Hematopoietic multipotent progenitor cell (in vitro differentiated cells): ENCODE measurements at regions not wholly inside any gene's neighbourhood (a gene's known extent, or its start where the extent isn't known, plus 50 kb on each side); places are given as distances from the start of the nearest gene placed in this dataset.
"Not testable (repeated sequence)": the region's sequence is repeated elsewhere in the genome, so short reads cannot be mapped to it uniquely, and the experiment has no call there.

Source experiments
- DNase-seq, 3 donors: peaks; one replicate each; pipeline ENCODE4 v3.0.0-alpha.2; 2011 to 2015; ENCODE audit warnings: low read depth in 2 of 3, low spot score in 2 of 3

DNA sequence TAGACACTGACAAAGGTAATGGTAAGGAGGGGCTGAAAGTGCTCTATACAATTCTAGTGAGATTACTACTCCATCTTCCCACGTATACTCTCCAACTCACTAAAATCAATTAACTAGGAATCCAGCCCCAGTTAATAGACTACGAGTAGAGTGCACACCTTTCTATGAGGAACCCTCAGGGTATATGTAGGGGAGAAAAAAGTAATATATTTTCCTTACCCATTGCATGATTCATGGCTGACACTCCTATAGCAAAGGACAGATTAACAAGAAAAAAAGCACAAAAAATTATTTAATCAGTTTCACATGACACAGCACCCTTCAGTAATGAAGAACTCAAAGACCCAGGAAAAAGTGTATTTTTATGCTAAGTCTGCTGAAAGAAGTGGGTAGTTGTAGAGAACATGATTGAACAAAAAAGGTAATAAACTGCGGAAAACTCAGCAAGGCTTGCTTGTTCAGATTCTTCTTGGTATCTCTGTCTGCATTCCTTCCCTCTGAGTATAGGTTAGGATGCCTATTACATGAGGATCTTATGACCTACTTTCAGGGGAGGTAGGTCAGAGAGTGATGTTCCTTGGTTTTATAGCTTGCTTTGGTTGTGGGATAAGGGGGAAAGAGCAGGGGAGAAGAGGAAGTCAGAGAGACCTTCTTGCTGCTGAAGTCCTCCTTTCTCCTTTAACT, 342.0 kb upstream of the DLGAP1 start:
- no peak for DNase-seq

DNA sequence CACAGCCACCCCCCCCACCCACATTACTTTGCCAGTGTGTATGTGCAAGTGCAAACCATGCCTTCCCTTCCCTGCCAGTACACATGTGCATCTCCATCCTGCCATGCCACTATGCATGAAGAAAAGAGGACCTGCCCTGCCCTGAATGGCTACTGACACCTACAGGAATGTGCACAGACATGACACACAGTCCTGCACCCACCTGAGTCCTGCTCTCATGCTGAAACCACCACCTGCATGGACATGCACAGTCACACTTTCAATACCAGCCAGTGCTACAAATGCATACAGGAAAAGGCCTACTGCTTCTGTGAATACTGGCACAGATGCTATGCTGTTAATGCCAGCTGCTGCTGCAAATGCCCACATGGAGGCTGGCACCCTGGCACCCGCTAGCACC, 334.4 kb upstream of the DLGAP1 start:
- no peak for DNase-seq

DNA sequence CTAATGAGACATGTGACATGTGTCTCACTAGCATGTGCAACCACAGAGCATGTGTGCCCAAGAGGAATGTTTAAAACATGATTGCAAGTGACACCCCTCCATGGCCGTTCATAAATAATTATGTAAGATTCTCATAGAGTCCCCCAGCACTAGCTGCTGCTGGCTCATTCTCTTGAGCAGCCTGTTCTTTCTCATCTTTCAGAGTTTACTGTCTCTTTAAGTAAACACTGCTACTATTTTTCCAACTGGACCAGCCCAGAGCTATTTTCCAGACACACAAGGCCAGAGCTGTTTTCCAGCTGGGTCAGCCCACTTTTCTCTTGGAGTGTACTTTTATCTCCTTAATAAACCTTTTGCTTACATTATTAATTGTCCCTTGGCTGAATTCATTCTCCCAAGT, 326.8 kb upstream of the DLGAP1 start:
- no peak for DNase-seq

DNA sequence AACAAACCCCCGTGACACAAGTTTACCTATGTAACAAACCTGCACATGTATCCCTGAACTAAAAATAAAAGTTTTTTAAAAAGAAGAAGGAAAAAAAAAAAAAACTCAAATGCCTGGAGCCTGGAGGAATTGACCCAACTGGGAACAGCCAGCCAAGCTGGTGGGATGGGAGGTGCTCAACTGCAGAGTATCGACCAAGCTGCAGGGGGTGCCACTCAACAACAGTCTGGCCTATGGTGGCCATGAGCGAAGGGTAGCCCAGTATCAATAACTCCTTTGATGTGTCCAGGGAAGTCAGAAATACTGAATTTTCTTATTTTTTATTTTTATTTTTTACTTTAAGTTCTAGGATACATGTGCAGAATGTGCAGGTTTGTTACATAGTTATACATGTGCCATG, 310.3 kb upstream of the DLGAP1 start:
- no peak for DNase-seq

DNA sequence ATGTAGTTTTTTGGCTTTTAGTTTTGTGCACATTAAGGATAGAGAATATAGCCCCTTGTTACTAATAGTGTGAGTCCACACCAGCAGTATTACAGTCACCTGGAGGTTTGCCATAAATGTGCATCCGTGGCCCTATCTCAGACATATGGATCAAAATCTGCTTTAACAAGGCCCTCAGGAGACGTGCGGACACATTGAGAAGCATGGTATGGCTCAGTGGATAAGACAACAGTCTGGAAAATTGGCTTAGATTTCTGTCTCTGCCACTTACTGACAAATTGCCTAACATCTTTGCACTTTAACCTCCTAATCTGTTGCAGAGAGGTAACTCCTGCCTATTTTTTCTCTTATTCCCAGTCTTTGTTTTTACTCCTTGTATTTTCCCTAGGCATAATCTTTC, 307.2 kb upstream of the DLGAP1 start:
- DNase-seq, result no peak

DNA sequence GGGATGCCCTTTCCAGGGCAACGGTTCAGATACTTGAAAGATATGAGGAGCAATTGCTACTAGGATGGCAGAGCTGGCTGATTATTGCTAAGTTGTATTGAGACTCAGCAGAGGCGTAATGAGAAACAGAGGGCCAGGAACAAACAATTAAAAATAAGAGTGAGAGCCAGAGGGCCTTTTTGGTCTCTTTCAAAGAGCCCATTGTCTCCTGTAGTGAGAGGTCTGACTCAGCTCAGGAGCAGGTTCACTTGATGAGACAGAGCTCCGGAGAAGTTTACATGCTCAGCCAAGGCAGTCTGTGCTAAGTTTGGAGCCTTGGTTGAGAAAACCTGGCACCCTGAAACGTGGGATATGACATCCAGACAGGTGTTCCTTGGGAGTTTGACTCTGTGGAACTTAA, 303.9 kb upstream of the DLGAP1 start:
- DNase-seq, result no peak

DNA sequence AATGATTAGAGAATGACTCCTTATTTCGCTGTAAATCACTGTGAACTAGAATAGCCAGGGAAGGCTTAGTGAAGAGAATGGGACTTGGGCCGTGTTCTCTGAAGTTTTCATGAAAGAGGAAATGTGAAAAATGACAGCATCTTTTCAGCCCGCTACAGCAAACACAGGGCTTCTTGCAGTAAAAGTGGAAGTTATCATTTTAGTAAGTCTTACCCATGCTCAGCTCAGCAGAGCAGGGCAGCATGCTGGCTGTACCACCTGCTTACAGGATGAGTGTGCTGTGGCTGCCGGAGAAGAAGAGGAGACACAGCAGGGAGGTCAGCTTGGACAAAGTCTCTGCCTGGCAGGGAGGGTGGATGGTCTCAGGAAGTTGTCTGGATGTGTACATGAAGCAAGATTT, 300.7 kb upstream of the DLGAP1 start:
- DNase-seq, result no peak

DNA sequence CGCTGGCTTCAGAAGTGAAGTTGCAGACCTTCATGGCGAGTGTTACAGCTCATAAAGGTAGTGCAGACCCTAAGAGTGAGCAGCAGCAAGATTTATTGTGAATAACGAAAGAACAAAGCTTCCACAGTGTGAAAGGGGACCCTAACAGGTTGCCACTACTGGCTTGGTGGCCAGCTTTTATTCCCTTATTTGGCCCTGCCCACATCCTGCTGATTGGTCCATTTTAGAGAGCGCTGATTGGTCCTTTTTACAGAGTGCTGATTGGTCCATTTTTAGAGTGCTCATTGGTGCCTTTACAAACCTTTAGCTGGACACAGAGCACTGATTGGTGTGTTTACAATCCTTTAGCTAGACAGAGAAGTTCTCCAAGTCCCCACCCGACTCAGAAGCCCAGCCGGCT, 298.0 kb upstream of the DLGAP1 start:
- not testable (repeated sequence) for DNase-seq

DNA sequence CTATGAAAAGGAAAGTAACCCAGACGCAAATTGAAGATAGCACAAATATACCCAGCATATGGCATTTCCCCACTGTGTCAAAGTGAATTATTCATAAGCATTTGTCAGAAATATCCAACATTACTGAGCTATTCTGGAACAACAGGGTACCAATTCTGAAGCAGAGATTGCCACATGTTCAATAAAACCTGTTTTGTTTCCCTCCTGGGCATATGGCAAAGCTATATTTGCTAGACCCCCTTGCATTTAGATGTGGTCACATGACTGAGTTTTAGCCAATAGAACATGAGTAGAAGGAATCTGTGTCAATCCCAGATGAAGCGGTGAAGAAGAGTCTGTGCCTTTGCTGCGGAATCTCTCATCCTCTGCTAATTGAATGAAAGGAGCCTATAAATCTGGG, 296.4 kb upstream of the DLGAP1 start:
- DNase-seq, result no peak

DNA sequence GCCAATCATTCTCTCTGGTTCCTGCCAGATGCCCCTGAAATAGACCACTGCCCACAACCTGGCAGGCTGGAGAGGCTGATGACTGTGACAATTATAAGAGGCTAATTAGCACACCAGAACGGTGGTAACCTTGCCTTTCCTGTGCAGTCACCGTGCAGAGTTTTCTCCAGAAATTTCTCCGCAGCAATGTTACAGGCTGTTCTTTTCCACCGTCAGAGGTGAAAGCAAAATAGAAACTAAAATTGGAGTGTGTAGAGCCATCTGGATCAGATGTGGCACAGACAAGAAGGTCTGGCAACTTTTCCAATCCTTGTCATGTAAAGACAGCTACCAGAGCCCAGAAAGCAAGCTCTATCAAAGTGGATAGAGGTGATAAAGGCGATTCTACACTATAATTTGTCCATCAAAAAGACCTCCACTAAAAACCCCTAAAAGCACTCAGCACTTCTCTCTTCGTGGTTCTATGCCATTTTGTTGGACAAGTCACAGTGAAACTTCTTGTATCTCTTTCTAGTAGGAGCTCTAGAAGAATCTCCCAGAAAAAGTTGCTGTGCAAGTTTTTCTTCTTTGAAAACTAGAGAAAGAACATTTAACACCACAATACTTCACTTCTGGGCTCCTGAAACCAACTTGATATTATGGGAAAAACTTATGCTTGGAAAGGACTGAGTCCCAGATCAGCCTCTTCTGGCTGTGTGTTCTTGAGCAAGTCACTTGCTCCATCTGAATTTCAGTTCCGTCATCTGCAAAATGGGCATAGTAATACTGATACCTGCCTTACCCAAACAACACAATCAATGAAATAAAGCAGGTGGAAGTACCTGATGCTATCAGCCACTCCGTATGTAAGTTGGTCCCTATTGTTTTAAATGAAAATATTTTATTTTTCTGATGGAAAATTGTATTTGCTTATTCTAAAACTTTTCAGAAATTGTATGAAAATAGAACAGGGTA, 295.6 kb upstream of the DLGAP1 start:
- DNase-seq, result no peak

GRCh38 chr18:4748975-4749374, 293.9 kb upstream of the DLGAP1 start:
- DNase-seq, result no peak

- no peak for DNase-seq
These were observed 279.8 kb upstream of the DLGAP1 start for GRCh38 chr18:4734903-4735302.

DNA sequence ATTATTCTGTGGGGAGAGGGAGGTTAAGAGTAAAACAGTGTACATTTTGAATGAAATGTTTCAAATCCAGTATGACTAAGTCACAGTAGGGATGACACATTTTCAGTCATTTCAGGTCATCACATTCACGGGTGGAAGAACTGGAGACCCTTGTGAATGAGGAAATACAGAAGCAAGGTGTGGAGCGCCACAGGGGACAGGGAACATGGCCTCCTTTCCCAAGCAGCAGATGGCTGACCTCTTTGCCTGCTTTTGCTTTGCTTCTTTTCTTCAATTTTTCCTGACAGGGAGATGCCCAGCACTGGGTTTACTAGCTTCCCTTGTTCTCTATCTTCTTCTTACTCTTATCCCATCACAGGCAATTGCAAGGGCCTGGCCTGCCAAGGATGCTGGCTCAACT, 278.9 kb upstream of the DLGAP1 start:
- DNase-seq, result no peak

- no peak for DNase-seq
These were observed 266.4 kb upstream of the DLGAP1 start for GRCh38 chr18:4721545-4721944.

DNA sequence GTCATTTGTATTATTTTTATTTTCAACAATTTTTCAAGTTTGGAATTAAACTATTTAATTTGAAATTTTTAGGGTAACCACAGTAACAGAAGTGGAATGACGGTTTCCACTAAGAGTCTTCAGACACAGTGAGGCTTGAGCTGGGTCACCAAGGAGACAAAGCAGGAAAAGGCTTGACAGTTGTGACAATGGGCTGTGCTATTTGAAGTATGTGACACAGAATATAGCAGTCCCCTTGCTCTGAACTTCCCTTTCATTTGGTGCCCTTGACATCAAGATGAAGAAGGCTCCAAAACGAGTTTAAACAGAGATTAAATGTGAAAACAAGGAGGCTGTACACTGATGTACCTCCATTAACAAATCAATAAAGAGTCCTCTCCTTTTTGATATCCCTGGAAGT, 265.4 kb upstream of the DLGAP1 start:
- no peak for DNase-seq

DNA sequence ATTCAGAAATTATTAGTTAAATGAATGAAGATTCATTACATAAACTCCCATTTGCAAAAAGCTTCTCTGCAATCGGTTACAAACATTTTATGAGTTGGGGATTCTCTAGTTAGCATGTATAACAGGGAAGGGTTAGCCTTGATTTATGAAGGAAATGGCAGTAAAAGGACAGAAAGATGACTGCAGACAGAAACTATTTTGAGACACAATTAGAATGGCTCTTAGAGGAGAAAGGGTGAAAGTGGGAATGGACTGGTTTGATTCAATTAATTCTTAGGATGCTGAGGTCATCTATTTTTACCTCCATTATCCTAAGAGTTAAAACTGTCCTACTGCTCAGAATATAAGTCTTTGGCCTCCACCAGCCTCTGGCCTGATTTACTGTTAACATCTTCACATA, 250.8 kb upstream of the DLGAP1 start:
- DNase-seq, result no peak

GRCh38 chr18:4704781-4705180, 249.7 kb upstream of the DLGAP1 start:
- DNase-seq, result no peak

- DNase-seq, result no peak
These were observed 236.7 kb upstream of the DLGAP1 start for GRCh38 chr18:4691836-4692235.

DNA sequence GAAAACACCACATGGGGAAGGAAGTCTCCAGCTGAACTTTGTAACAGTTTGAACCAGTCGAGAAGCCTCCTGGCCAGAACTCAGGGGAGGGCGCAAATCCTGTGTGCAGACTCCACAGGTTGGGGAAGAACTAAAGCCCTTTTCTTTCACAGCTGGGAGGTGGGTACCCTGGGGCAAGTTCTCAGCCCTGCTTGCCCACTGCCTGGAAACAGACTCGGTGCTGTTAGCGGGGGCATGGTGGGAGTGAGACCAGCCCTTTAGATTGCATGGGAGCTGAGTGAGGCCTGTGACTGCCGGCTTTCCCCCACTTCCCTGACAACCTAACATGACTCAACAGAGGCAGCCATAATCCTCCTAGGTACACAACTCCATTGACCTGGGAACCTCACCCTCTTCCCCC, 223.6 kb upstream of the DLGAP1 start:
- not testable (repeated sequence) for DNase-seq

- DNase-seq, result no peak
These were observed 221.9 kb upstream of the DLGAP1 start for GRCh38 chr18:4677006-4677405.

GRCh38 chr18:4672162-4672561, 217.1 kb upstream of the DLGAP1 start:
- no peak for DNase-seq

DNA sequence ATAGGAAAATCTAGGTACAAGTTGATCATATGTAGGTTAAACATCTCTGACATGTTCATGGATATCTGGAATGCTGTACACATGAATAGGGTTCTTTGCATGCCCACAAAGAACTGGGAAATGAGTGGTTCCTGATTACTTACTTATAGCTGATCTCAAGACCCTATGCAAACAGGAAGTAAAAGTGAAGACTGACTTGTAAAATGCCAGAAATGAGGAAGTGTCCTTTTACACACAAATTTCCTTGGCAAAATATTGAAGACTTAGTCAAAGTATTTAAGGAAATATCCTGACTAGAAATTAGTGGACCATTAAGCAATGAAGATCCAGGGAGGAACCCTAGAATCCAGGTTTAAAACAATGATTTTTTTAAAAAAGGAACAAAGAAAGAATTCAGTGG, 203.7 kb upstream of the DLGAP1 start:
- no peak for DNase-seq
